Left renal pelvis (tissue), 4 donors: ENCODE measurements at regions not wholly inside any gene's neighbourhood (a gene's known extent, or its start where the extent isn't known, plus 50 kb on each side); places are given as distances from the start of the nearest gene placed in this dataset.

Experiments used
- DNase-seq, 4 donors: peaks; one replicate each; pipeline ENCODE4 v3.0.0-alpha.2; 2013; ENCODE audit warnings: low read depth in 4 of 4, low spot score in 3 of 4

GRCh38 chr2:120579916-120580685 lies 155.6 kb upstream of the GLI2 start:
- no peak for DNase-seq

DNA sequence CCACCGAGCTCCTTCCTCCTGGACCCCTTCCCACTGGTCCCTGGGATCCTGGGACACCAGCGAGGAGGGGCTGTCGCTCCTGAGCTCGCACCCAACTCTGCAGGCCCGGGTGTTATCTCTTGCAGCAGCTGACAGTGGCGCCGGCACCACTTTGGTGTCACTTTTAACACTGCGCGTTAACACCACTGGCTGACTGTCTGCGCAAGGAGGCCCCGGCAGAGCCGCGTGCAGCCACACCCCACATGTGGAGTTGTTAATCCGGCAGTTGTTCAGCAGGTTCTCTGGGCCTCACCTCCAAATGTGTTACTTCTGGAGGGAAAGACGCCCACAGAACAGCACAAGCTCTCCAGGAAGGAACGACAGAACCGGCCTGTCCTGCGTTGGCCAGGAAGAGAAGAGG lies 155.0 kb upstream of the GLI2 start:
- no peak for DNase-seq

GRCh38 chr2:120583121-120583520 lies 152.5 kb upstream of the GLI2 start:
- DNase-seq: no peak

DNA sequence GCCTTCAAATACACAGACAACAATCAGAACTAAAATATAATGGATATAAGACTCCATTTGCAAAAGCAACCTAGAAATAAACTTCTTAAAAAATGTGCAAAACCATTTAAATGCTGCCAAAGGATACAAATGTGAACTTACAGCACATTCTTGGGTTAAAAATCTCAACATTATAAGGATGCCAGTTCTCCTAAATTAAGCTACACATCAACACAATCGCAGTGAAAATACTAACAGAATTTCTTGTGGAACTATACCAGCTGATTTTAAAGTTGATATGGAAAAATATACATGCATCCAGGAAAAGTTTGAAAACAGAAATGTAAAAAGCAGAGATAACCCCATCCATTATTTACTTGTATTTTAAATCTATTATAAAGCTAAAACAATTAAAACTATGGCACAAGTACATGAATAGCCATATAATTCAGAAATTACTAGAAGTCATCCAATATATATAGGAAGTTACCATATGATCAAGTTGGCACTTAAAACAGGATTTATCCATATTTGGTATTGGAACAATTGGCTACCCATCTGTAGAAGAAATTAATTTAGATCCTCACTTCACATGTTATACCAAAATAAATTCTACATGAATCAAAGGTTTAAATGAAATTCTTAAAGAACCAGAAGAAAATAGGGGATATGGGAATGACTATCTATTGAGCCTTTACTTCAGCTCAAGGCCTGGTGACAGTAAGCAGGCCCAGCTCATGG lies 151.7 kb upstream of the GLI2 start:
- no peak for DNase-seq

- no peak for DNase-seq
These were observed 149.0 kb upstream of the GLI2 start for GRCh38 chr2:120586507-120587278.

DNA sequence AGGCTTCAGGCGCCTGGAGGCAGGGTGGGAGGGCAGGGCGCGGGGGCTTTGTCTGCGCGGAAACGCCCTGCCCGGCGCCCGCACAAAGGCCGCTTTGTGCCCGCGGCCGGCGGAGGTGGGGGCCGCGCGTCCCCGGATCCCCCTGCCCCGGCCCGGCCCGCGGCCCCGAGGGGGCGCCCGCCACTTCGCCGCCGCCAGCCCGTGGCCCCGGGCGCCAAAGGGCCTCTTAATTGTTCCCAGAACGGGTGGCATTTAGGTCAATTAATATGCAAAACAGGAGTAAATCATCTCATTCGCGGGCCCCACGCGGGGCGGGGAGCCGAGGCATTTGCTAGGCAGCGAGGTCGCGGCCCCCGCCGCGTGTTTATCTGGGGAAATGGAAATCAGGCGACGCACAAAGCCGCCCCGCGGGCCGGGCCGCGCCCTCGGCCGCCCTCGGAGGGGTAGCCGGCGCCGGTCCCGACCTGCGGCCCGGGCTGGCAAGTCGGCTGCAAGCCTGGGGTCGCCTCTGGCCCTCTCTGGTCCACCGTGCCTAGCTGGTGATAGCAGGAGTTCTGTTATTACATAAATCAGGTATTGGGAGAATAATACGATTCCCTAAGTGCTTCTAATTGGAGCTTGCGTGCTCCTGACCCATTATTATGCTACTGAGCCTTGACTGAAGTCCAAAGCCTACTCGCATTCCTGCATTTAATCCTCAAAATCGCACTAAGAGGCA lies 148.2 kb upstream of the GLI2 start:
- DNase-seq: no peak

- no peak for DNase-seq
These were observed 147.7 kb upstream of the GLI2 start for GRCh38 chr2:120587997-120588336.

DNA sequence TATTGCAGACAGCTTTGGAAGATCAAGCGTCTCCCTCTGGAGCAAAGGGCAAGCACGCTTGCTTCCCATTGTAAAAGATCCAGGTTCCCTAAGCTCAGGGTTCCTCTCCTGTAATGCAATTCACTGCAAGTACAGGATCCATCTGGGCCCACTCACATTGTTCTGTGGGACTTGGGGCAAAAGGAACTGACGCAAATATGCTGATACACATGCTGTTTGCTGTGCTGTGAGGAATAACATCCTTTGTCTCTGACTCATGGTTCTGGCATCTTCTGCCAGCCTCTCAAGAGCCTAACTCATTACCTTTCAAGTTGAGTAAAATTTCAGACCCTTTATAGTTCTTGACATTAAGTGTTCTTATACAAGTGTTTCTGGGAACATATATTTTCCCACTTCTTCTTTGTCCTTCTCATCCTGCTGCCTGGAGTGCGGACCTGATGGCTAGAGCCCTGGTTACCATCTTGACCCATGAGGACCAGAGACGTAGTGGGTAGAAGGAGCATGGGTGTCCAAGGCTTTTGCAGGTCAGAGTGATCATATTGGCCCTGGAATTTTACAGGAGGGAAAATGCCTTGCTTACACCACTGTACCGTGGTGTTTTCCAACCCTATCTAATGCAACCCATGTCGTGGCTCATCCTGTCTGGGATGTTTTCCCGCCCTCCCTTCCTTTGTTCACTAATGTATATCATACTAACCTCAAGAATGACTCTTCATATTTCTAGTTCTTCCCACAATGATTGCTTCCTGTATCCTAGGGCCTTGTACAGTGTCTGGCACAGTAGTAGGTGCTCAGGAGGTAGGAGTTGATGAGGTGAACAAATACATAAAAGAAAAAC lies 145.7 kb upstream of the GLI2 start:
- no peak for DNase-seq

GRCh38 chr2:120590841-120591240 lies 144.8 kb upstream of the GLI2 start:
- DNase-seq: no peak

DNA sequence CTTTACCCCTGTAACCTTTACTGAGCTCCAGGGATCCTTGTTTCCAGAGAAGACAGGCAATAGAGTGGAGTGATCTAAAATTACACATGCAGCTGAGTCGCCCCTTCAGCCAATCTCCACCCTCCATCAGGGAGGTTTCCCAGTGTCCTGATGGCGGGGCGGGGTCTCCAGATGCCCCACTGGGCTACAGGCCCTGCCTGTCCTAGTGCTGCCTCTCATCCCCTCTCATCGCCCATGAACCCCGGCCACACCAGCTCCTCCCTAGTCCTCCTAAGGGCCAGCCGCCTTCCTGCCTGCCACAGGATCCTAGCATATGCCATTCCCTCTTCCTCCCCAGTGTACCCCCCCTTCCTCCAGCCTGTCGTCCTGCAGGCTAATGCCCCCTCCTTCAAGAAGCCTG lies 144.1 kb upstream of the GLI2 start:
- DNase-seq: no peak

GRCh38 chr2:120592084-120592483 lies 143.6 kb upstream of the GLI2 start:
- DNase-seq: no peak

- no peak for DNase-seq
These were observed 141.6 kb upstream of the GLI2 start for GRCh38 chr2:120593921-120594686.

- DNase-seq: no peak
These were observed 140.6 kb upstream of the GLI2 start for GRCh38 chr2:120594856-120595685.

DNA sequence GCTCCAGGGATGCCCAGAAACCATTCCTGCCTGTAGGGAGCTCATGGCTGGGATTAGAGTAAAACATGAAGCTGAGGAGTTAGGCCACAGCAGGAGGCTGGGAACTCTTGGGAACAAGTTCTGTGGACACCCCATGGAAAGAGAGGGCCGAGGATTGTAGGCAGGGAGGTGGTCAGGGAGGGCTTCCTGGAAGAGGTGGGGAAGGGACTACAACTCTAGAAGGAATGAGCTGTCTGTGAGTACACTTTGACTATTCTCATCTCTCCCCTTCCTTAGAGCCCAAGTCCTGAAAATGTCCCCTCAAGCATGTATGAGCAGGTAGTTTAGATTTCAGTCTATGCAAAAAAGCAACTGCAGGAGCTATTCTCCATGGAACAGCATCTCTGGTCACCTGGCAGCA lies 139.9 kb upstream of the GLI2 start:
- no peak for DNase-seq

DNA sequence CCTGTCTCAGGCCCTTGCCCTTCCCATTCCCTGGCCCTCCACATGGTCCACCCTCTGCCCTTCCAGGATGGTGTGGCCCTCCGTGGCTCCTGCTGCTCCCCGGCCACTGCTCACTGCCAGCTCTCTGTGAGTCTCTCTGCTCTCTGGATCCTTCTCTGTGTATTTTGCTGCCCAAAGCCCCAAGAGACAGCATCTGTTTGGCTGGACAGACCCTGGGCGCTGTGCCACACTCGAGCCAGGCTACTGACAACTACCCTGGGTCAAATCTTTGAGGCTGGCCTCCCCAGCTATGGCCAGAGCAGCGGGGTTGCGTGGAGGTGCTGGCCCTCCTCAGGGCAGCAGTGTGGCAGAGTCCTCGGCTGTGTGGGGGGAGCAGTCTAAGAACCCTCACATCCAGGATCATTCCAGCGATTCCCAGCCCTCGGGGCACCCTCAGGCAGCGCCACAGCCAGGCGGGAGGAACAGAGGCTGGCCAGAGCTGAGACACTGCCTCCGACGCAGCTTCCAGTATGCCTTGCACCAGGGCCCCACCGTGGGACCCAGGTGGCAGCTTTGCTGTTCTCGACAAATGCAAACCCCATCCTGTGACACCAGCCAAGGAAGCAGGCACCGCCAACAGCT lies 139.4 kb upstream of the GLI2 start:
- no peak for DNase-seq

DNA sequence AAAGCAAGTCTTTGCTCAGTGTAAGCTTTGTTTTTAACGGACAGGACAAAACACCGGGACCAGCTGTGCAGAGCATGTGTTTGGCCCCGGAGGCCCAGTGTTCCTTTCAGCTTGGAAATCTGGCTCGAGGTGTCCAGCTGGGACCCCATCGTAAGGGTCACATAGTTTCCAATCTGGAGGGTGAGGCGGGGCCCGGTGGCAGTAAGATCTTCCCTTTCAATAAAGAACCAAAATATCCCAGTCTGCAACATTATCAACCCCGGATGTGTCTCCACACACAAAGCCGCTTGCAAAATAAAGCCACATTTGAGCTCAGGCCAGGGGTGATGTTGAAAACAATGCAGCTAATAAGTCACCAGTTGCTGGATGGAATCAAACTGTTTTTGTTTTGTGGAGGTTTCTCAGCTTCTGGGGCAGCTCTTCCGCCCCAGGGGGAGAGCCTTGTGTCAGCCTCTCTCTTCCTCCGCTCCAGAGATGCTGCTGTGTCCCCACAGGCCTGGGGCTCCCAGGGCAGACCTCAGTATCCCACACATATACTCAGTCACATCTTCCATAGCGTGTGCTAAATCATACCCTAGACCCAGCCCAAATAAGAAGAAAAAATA lies 138.6 kb upstream of the GLI2 start:
- DNase-seq: no peak

GRCh38 chr2:120597595-120598193 lies 138.0 kb upstream of the GLI2 start:
- DNase-seq: no peak
